Peyer's patch (tissue), 4 donors: ENCODE measurements at regions not wholly inside any gene's neighbourhood (a gene's known extent, or its start where the extent isn't known, plus 50 kb on each side); places are given as distances from the start of the nearest gene placed in this dataset.

Experiments
- DNase-seq, 3 donors: peaks; one replicate each; pipeline ENCODE4 v3.0.0-alpha.2; 2017 to 2019
- H3K27ac ChIP-seq, 4 donors: fragments of 200-600 bp; sonication (generic); one replicate each; pipeline ENCODE4 v1.5.1; 2016 to 2019
- H3K27me3 ChIP-seq, 2 donors: fragments of 200-600 bp; sonication (generic); one replicate each; pipeline ENCODE4 v1.5.1; 2019
- H3K36me3 ChIP-seq, 3 donors: fragments of 200-600 bp; sonication (generic); one replicate each; pipeline ENCODE4 v1.5.1; 2016 to 2019
- H3K4me1 ChIP-seq, 4 donors: fragments of 200-600 bp; sonication (generic); one replicate each; pipeline ENCODE4 v1.5.1; 2016 to 2019
- H3K4me3 ChIP-seq, 4 donors: fragments of 200-600 bp; sonication (generic); 1 replicate in 3 of 4; 2 replicates in 1 of 4; pipeline ENCODE4 v1.5.1; 2016 to 2019; ENCODE audit warnings: mild to moderate bottlenecking in 1 of 4
- H3K9me3 ChIP-seq, 4 donors: fragments of 200-600 bp; sonication (generic); one replicate each; pipeline ENCODE4 v1.5.1; 2016 to 2019; ENCODE audit warnings: mild to moderate bottlenecking in 1 of 4
- CTCF ChIP-seq, 6 experiments: fragments of 450-650 bp in 4 of 6; fragments of 200-600 bp in 2 of 6; sonication (generic) in 1 of 6; IDR thresholded peaks; one replicate each; pipeline ENCODE4 v1.5.1; 2017 to 2019; ENCODE audit warnings: antibody characterized with exemption in 6 of 6, mild to moderate bottlenecking in 3 of 6, moderate library complexity in 1 of 6
- POLR2A ChIP-seq, 2 donors: fragments of 450-650 bp; IDR thresholded peaks; one replicate each; pipeline ENCODE4 v1.5.1; 2017; ENCODE audit warnings: antibody characterized with exemption in 2 of 2, mild to moderate bottlenecking in 2 of 2, moderate library complexity in 2 of 2

DNA sequence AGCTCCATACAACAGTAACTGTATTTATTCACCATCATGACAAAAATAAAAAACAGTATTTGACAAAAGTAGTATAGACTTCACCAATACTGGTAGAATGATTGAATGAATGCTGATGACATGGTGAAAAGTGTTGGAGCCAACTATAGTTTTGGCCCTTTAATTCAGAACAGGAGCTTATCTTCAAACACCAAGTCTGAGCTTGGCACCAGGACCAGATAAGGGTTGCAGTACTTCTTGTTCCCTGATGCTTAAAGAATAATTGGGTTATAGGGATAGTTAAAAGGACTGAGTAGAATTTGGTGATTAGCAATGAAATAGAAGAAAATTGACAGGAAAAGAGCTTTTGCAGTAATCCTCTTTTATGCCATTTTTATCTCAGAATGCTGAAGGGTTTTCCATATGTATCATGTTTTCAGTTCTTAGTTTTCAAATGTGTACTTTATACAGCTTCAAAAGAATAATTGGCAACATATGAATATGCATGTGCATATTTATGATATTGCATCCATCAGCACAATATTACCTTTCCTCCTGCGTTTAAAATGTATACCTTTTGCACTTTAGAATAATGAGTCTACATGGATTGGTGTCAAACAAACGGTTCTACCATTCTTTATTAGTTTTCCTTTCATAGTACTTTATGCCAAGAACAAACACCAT lies 214.2 kb upstream of the ARHGAP42 start:
- no peaks in the 10 kb centered on the region for H3K36me3 ChIP-seq
- H3K27me3 ChIP-seq = no peaks in the 10 kb centered on the region
- H3K9me3 ChIP-seq = no peaks in the 10 kb centered on the region
- H3K4me1 ChIP-seq = no peaks in the 10 kb centered on the region
- DNase-seq = no peak
- H3K4me3 ChIP-seq = no peak overlapping the region
- H3K27ac ChIP-seq = no peak overlapping the region
- TF ChIP-seq CTCF (IDR thresholded peaks at IDR 0.05) (no peak), POLR2A (IDR thresholded peaks at IDR 0.05) (no peak)

GRCh38 chr11:100473390-100473740 lies 213.7 kb upstream of the ARHGAP42 start:
- H3K36me3 ChIP-seq = no peaks in the 10 kb centered on the region
- H3K27ac ChIP-seq = no peak overlapping the region
- H3K9me3 ChIP-seq = no peaks in the 10 kb centered on the region
- H3K27me3 ChIP-seq = no peaks in the 10 kb centered on the region
- no peak overlapping the region for H3K4me3 ChIP-seq
- no peak for DNase-seq
- TF ChIP-seq POLR2A (IDR thresholded peaks at IDR 0.05) = no peak
- no peak for TF ChIP-seq CTCF (IDR thresholded peaks at IDR 0.05)
- H3K4me1 ChIP-seq = no peaks in the 10 kb centered on the region

- no peak for DNase-seq
- TF ChIP-seq POLR2A (IDR thresholded peaks at IDR 0.05) = no peak
- TF ChIP-seq CTCF (IDR thresholded peaks at IDR 0.05) = no peak
- H3K36me3 ChIP-seq = no peaks in the 10 kb centered on the region
- no peak overlapping the region for H3K27ac ChIP-seq
- no peaks in the 10 kb centered on the region for H3K27me3 ChIP-seq
- no peak overlapping the region for H3K4me3 ChIP-seq
- H3K9me3 ChIP-seq = no peaks in the 10 kb centered on the region
- H3K4me1 ChIP-seq = no peaks in the 10 kb centered on the region
These were observed 202.1 kb upstream of the ARHGAP42 start for GRCh38 chr11:100484948-100485347.

DNA sequence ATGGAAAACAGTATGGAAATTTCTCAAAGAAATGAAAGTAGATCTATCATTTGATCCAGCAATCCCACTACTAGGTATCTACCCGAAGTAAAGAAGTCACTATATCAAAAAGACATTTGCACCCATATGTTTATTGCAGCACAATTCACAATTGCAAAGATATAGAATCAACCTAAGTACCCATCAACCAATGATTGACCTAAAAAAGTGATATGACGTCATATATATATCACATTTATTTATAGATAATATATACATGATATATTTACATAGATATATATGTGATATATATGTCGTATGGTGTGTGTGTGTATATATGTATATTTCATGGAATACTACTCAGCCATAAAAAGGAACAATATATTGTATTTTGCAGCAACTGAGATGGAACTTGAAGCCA lies 188.3 kb upstream of the ARHGAP42 start:
- Histone ChIP-seq H3K36me3 (no peaks in the 10 kb centered on the region), H3K27ac (no peak overlapping the region), H3K4me1 (no peaks in the 10 kb centered on the region), H3K4me3 (no peak overlapping the region), H3K9me3 (no peaks in the 10 kb centered on the region), H3K27me3 (no peaks in the 10 kb centered on the region)
- no peak for TF ChIP-seq POLR2A (IDR thresholded peaks at IDR 0.05)
- TF ChIP-seq CTCF (IDR thresholded peaks at IDR 0.05) = no peak
- DNase-seq = no peak

DNA sequence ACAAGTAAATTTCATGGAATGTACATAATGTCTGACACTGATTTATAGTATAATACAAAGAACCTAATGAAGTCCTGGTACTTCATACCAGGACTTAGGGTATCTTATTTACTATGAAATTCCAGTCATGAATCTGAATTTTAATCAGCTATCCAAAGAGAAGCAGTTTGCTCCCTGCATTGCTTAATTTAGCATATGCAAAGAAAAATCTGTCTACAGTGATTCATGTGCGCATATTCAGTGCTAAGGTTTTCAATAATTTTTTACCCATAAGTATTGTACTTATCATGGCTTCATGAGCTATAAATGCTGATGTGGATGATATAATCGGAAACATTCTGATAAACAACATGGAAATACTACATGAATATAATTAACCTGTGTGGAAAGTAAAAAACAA lies 185.6 kb upstream of the ARHGAP42 start:
- Histone ChIP-seq H3K27me3 (no peaks in the 10 kb centered on the region), H3K36me3 (no peaks in the 10 kb centered on the region), H3K4me3 (no peak overlapping the region), H3K4me1 (no peaks in the 10 kb centered on the region), H3K9me3 (no peaks in the 10 kb centered on the region), H3K27ac (no peak overlapping the region)
- TF ChIP-seq CTCF (IDR thresholded peaks at IDR 0.05) (no peak), POLR2A (IDR thresholded peaks at IDR 0.05) (no peak)
- DNase-seq = no peak

GRCh38 chr11:100512475-100512874 lies 174.6 kb upstream of the ARHGAP42 start:
- no peak for DNase-seq
- no peak overlapping the region for H3K27ac ChIP-seq
- no peak for TF ChIP-seq CTCF (IDR thresholded peaks at IDR 0.05)
- no peak for TF ChIP-seq POLR2A (IDR thresholded peaks at IDR 0.05)
- H3K9me3 ChIP-seq = no peaks in the 10 kb centered on the region
- no peaks in the 10 kb centered on the region for H3K36me3 ChIP-seq
- H3K27me3 ChIP-seq = no peaks in the 10 kb centered on the region
- no peak overlapping the region for H3K4me3 ChIP-seq
- no peaks in the 10 kb centered on the region for H3K4me1 ChIP-seq
